Gastroesophageal sphincter (tissue), 3 donors: ENCODE measurements at regions not wholly inside any gene's neighbourhood (a gene's known extent, or its start where the extent isn't known, plus 50 kb on each side); places are given as distances from the start of the nearest gene placed in this dataset.

Experiments
- CTCF ChIP-seq, 4 experiments: fragments of 200-600 bp in 2 of 4; fragments of 450-650 bp in 2 of 4; sonication (generic) in 1 of 4; IDR thresholded peaks; one replicate each; pipeline ENCODE4 v1.5.1; 2017 to 2019; ENCODE audit warnings: antibody characterized with exemption in 4 of 4, mild to moderate bottlenecking in 2 of 4, moderate library complexity in 2 of 4
- EP300 ChIP-seq: sonication (generic); formaldehyde crosslinking; IDR thresholded peaks from one replicate; pipeline ENCODE4 v1.6.1; 2017; ENCODE audit warnings: antibody characterized with exemption, mild to moderate bottlenecking
- POLR2AphosphoS5 ChIP-seq: sonication (generic); formaldehyde crosslinking; IDR thresholded peaks from one replicate; pipeline ENCODE4 v1.6.1; 2017; ENCODE audit warnings: antibody characterized with exemption

GRCh38 chr2:83967854-83968253 lies 491.2 kb downstream of the SUCLG1 start:
- TF ChIP-seq CTCF (IDR thresholded peaks at IDR 0.05) (no peak), EP300 (no peak), POLR2AphosphoS5 (no peak)
